Esophagus muscularis mucosa (tissue), 4 donors: ENCODE measurements at regions not wholly inside any gene's neighbourhood (a gene's known extent, or its start where the extent isn't known, plus 50 kb on each side); places are given as distances from the start of the nearest gene placed in this dataset.

Source experiments
- DNase-seq: peaks from one replicate; pipeline ENCODE4 v3.0.0-alpha.2; 2017; ENCODE audit errors: extremely low spot score
- H3K27ac ChIP-seq, 4 donors: fragments of 200-600 bp; sonication (generic); replicated peaks in 1 of 4; 1 replicate in 3 of 4; 2 replicates in 1 of 4; pipeline ENCODE4 v1.5.1; 2016 to 2019; ENCODE audit warnings: mild to moderate bottlenecking in 1 of 4
- H3K27me3 ChIP-seq, 4 donors: fragments of 200-600 bp; sonication (generic); one replicate each; pipeline versions ENCODE4 v1.5.1 to v1.6.0; 2016 to 2019
- H3K36me3 ChIP-seq, 4 donors: fragments of 200-600 bp; sonication (generic); one replicate each; pipeline ENCODE4 v1.5.1; 2016 to 2019
- H3K4me1 ChIP-seq, 4 donors: fragments of 200-600 bp; sonication (generic); one replicate each; pipeline ENCODE4 v1.5.1; 2016 to 2019
- H3K4me3 ChIP-seq, 4 donors: fragments of 200-600 bp; sonication (generic); 1 replicate in 2 of 4; 2 replicates in 2 of 4; pipeline ENCODE4 v1.5.1; 2016 to 2019; ENCODE audit warnings: mild to moderate bottlenecking in 4 of 4, moderate library complexity in 1 of 4
- H3K9me3 ChIP-seq, 4 donors: fragments of 200-600 bp; sonication (generic); 1 replicate in 3 of 4; 2 replicates in 1 of 4; pipeline ENCODE4 v1.5.1; 2016 to 2019
- EP300 ChIP-seq: sonication (generic); formaldehyde crosslinking; IDR thresholded peaks from one replicate; pipeline ENCODE4 v1.6.1; 2017; ENCODE audit warnings: antibody characterized with exemption
- POLR2A ChIP-seq: fragments of 450-650 bp; IDR thresholded peaks from one replicate; pipeline ENCODE4 v1.6.1; 2017; ENCODE audit warnings: antibody characterized with exemption, moderate library complexity, mild to moderate bottlenecking, low read depth
- POLR2AphosphoS5 ChIP-seq, 2 donors: sonication (generic); formaldehyde crosslinking; IDR thresholded peaks; one replicate each; pipeline ENCODE4 v1.6.1; 2017; ENCODE audit warnings: antibody characterized with exemption in 2 of 2
- WGBS: methylation state at CpG from one replicate; pipeline ENCODE4 v1.1.5; 2018; 5-methylcytosine and 5-hydroxymethylcytosine counted together
- intact Hi-C: fragments of 100-400 bp; cut with DNase I; formaldehyde crosslinking; loops from one replicate; pipeline ENCODE4 v1.15.1; 2023
- TF ChIP-seq, protein P1 (sequence below), 3 experiments: fragments of 200-600 bp in 2 of 3; fragments of 450-650 bp in 1 of 3; sonication (generic) in 2 of 3; IDR thresholded peaks; one replicate each; pipeline ENCODE4 v1.5.1; 2017 to 2019; ENCODE audit warnings: antibody characterized with exemption in 3 of 3, mild to moderate bottlenecking in 2 of 3, moderate library complexity in 1 of 3

DNA sequence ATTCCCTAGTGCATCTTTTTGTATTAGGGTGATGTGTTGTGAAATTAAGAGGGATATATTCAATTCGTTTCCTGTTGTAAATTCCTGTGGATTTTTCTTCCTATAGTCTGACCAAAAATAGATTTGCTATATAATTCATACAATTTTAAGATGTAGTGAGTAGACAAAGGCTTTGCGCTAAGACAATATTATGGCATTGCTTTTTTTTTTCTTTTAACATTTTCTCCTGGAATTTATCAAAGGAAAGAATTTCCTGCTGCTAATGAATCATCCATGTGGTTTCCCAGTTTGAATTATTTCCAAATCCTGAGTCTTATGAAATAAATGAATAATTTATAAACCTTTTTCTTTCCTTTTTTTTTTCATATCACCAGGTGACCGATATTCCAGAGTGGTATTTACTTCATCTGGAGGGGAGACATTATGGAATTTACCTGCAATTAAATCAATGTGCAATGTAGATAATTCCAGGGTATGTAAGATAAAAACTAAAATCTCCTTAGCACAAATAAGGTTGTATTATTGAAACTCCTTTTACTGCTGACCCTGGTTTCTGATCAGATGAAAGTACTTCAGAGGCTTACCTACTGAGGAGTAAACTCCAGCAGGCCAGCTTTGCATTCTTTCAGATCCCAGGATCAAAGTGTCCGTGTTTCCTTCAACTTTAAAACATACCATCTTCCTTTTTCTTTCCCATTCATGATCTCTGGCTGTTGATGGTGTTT is 148.4 kb downstream of the TLR5 start:
- intact Hi-C loops, result no loop called here
- TF ChIP-seq, protein P1, sequence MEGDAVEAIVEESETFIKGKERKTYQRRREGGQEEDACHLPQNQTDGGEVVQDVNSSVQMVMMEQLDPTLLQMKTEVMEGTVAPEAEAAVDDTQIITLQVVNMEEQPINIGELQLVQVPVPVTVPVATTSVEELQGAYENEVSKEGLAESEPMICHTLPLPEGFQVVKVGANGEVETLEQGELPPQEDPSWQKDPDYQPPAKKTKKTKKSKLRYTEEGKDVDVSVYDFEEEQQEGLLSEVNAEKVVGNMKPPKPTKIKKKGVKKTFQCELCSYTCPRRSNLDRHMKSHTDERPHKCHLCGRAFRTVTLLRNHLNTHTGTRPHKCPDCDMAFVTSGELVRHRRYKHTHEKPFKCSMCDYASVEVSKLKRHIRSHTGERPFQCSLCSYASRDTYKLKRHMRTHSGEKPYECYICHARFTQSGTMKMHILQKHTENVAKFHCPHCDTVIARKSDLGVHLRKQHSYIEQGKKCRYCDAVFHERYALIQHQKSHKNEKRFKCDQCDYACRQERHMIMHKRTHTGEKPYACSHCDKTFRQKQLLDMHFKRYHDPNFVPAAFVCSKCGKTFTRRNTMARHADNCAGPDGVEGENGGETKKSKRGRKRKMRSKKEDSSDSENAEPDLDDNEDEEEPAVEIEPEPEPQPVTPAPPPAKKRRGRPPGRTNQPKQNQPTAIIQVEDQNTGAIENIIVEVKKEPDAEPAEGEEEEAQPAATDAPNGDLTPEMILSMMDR (IDR thresholded peaks at IDR 0.05), result no peak
- H3K27me3 ChIP-seq, result no peaks in the 10 kb centered on the region
- DNase-seq, result no peak
- H3K4me3 ChIP-seq, result no peak overlapping the region
- 76% methylated on average over 4 of the region's 4 CpGs for whole genome bisulfite sequencing
- H3K36me3 ChIP-seq, result peaks cover 0 to 11% (median 5%) of the 10 kb centered on the region in 4 donors
- H3K27ac ChIP-seq, result peak overlapping the region in 1 of 4 donors; percentile 14
- no peaks in the 10 kb centered on the region for H3K9me3 ChIP-seq
- peaks cover 10 to 17% (median 14%) of the 10 kb centered on the region in 4 donors for H3K4me1 ChIP-seq

DNA sequence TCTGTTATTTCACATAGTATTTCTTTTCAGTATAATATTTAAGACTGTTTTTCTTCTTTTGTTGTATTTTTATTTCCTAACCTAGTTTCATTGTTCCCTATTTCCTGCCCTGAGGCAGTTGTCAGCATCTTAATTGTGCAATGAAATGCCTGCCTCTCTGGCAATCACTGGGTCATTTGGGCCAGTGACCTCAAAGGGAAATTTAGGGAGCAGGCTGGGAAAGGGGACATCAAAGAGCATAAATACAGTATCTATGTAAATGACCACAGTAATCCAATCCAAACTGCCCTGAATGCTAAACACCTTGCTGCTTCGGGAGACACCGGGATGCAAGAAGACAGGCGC is 147.8 kb downstream of the TLR5 start:
- peaks cover 10 to 17% (median 14%) of the 10 kb centered on the region in 4 donors for H3K4me1 ChIP-seq
- no peak for DNase-seq
- intact Hi-C loops, result no loop called here
- no peak overlapping the region for H3K4me3 ChIP-seq
- TF ChIP-seq, protein P1 (IDR thresholded peaks at IDR 0.05), result no peak
- TF ChIP-seq EP300 (no peak), POLR2A (no peak)
- H3K27me3 ChIP-seq, result no peaks in the 10 kb centered on the region
- peaks cover 0 to 11% (median 5%) of the 10 kb centered on the region in 4 donors for H3K36me3 ChIP-seq
- 89% methylated on average over 3 of the region's 3 CpGs for WGBS
- H3K9me3 ChIP-seq, result no peaks in the 10 kb centered on the region
- H3K27ac ChIP-seq, result peak overlapping the region in 1 of 4 donors; percentile 14

DNA sequence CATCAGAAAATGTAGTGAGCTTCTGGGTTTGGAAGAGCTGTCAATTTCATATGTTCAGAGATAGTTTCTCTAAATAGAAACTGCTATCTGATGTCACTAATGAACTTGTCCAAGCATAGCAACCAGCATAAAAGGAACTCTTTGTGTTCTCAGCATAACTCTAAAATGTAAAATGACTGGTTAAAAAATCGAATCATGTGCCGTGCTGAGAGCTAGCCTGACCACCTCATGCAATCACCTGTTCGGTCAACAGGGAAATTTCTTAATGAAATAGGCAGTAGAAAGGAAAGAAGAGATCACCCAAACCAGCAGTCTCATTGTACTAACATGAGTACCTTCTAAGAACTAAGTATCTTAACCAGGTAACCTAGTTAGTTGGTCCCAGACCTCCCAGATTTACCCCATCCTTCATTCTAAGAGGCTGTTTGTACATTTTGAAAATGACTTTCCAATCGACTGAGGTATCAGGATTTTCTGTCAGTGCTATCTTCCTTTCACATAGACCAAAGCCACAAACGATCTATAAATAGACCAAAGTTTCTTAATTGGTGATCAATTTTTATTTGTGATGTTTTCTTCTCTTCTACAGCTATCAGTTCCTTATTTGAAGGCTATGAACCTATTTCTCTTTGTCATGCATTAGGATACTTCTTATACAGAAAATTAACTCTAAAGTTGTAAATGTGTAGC is 147.3 kb downstream of the TLR5 start:
- H3K9me3 ChIP-seq, result no peaks in the 10 kb centered on the region
- intact Hi-C loops, result no loop called here
- H3K4me3 ChIP-seq, result no peak overlapping the region
- H3K4me1 ChIP-seq, result peaks cover 10 to 17% (median 14%) of the 10 kb centered on the region in 4 donors
- DNase-seq, result no peak
- H3K27ac ChIP-seq, result no peak overlapping the region
- WGBS, result 89% methylated on average over 5 of the region's 5 CpGs
- TF ChIP-seq, protein P1 (IDR thresholded peaks at IDR 0.05), result no peak
- TF ChIP-seq EP300 (no peak), POLR2AphosphoS5 (IDR thresholded peaks at IDR 0.05) (no peak), POLR2A (no peak)
- peaks cover 0 to 11% (median 5%) of the 10 kb centered on the region in 4 donors for H3K36me3 ChIP-seq
- H3K27me3 ChIP-seq, result no peaks in the 10 kb centered on the region

DNA sequence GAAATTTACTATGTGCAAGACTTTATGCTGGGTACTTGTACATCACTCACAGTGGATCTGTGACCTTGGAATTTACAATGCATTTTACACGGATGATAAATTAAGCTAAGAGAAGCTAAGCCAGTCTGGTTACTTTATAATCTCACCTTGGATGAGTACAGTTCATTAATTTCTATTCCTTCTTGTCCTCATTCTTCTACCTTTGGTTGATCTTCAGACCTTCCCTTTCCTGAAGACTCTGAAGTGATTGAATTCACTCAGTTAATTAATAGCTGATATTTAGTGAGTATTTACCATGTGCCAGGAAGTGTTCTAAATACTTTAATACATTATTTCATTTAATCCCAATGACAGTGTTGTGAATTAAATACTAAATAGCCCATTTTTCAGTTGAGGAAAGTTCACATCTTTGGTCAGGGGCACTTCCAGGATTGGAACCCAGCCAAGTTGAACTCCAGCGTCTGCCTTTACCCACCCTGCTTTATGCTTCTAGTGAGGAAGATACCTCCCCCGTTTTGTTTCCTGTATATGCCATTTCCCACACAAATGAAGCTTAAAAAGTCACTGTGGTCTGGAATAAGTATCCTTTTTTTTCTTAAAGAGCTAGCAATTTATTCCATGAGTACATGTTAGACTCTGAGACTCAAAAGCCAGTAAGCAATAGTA is 146.6 kb downstream of the TLR5 start:
- Histone ChIP-seq H3K27ac (no peak overlapping the region), H3K27me3 (no peaks in the 10 kb centered on the region), H3K4me3 (no peak overlapping the region), H3K9me3 (no peaks in the 10 kb centered on the region), H3K36me3 (peaks cover 0 to 11% (median 5%) of the 10 kb centered on the region in 4 donors), H3K4me1 (peaks cover 10 to 19% (median 14%) of the 10 kb centered on the region in 4 donors)
- no peak for DNase-seq
- TF ChIP-seq EP300 (no peak), POLR2AphosphoS5 (IDR thresholded peaks at IDR 0.05) (no peak), POLR2A (no peak)
- TF ChIP-seq, protein P1 (IDR thresholded peaks at IDR 0.05), result no peak
- intact Hi-C loops, result no loop called here
- WGBS, result 64% methylated on average over 3 of the region's 3 CpGs
